A673 (cell line): ENCODE measurements at regions not wholly inside any gene's neighbourhood (a gene's known extent, or its start where the extent isn't known, plus 50 kb on each side); places are given as distances from the start of the nearest gene placed in this dataset.

ENCODE experiments used
- BruUV-seq: library from RNA; stranded (reverse); fragments of 400-500 nt; replicated peaks from 2 replicates; lab custom pipeline; 2021; lab: Mats Ljungman, UMichigan
- CTCF ChIA-PET: fragments of 300-600 bp; sonication (Branson Sonifier 250); formaldehyde crosslinking; loops from one replicate; lab custom pipeline; 2022; ENCODE audit warnings: antibody characterized with exemption; lab: Charles Lee
- POLR2A ChIA-PET: fragments of 300-600 bp; sonication (Branson Sonifier 250); formaldehyde crosslinking; loops from one replicate; lab custom pipeline; 2022; ENCODE audit warnings: antibody characterized with exemption; ENCODE audit not compliant: low non-redundant PET; lab: Charles Lee
- DNase-seq: peaks from one replicate; pipeline ENCODE4 v3.0.0-alpha.2; 2015; ENCODE audit warnings: low spot score
- H3K27ac ChIP-seq: fragments of 200-600 bp; sonication (generic); 2 replicates; pipeline ENCODE4 v1.5.1; 2016; ENCODE audit warnings: mixed run types, low read depth, mild to moderate bottlenecking, mixed read lengths, antibody characterized with exemption, low read length; ENCODE audit not compliant: poor library complexity, severe bottlenecking
- H3K27me3 ChIP-seq: fragments of 200-600 bp; sonication (generic); replicated peaks from 2 replicates; pipeline ENCODE4 v1.6.1; 2017; ENCODE audit warnings: mixed run types, low read depth, mild to moderate bottlenecking, mixed read lengths, antibody characterized with exemption, low read length; ENCODE audit not compliant: insufficient read depth, poor library complexity
- H3K36me3 ChIP-seq: fragments of 200-600 bp; sonication (generic); 2 replicates; pipeline ENCODE4 v1.6.1; 2016; ENCODE audit warnings: mixed run types, mild to moderate bottlenecking, mixed read lengths, antibody characterized with exemption, low read length; ENCODE audit not compliant: insufficient read depth, poor library complexity, severe bottlenecking
- H3K4me1 ChIP-seq: fragments of 200-600 bp; sonication (generic); 2 replicates; pipeline ENCODE4 v1.6.1; 2017; ENCODE audit warnings: mixed run types, mild to moderate bottlenecking, mixed read lengths, antibody characterized with exemption, low read length; ENCODE audit not compliant: insufficient read depth, poor library complexity, severe bottlenecking
- H3K4me3 ChIP-seq: fragments of 200-600 bp; sonication (generic); 2 replicates; pipeline ENCODE4 v1.5.1; 2016; ENCODE audit warnings: low read depth, mixed run types, mild to moderate bottlenecking, mixed read lengths, low read length; ENCODE audit not compliant: poor library complexity, severe bottlenecking
- H3K9me3 ChIP-seq: fragments of 200-600 bp; sonication (generic); 2 replicates; pipeline ENCODE4 v1.6.1; 2016; ENCODE audit warnings: mixed run types, low read depth, mild to moderate bottlenecking, mixed read lengths, antibody characterized with exemption, low read length; ENCODE audit not compliant: poor library complexity, severe bottlenecking
- CTCF ChIP-seq: fragments of 300-800, 200-600 bp; sonication (generic); conservative IDR thresholded peaks from 2 replicates; pipeline ENCODE4 v1.5.1; 2017; ENCODE audit warnings: low read depth, mild to moderate bottlenecking, antibody characterized with exemption, low read length, moderate library complexity, mixed read lengths
- EZH2 ChIP-seq: fragments of 200-600 bp; sonication (generic); IDR thresholded peaks from 2 replicates; pipeline ENCODE4 v1.6.1; 2017; ENCODE audit warnings: borderline replicate concordance, low read depth, mild to moderate bottlenecking, mixed read lengths, antibody characterized with exemption, low read length; ENCODE audit not compliant: poor library complexity, severe bottlenecking
- intact Hi-C: fragments of 100-400 bp; cut with micrococcal nuclease; formaldehyde crosslinking; loops from one replicate; pipeline ENCODE4 v1.10.0; 2022; ENCODE audit not compliant: unreplicated experiment

GRCh38 chr13:82815791-82816190 lies 1066.5 kb downstream of the SLITRK1 start:
- Histone ChIP-seq H3K9me3 (peaks cover 3% of the 10 kb centered on the region), H3K36me3 (no peaks in the 10 kb centered on the region), H3K27me3 (no peaks in the 10 kb centered on the region), H3K4me1 (no peaks in the 10 kb centered on the region), H3K27ac (no peak overlapping the region), H3K4me3 (no peak overlapping the region)
- no TSS peak for BruUV-seq
- ChIA-PET POLR2A (no interaction called here), CTCF (no interaction called here)
- DNase-seq, result no peak
- intact Hi-C loops, result no loop called here
- TF ChIP-seq EZH2 (no peak), CTCF (no peak)

GRCh38 chr13:82803341-82803740 lies 1078.9 kb downstream of the SLITRK1 start:
- H3K9me3 ChIP-seq, result no peaks in the 10 kb centered on the region
- POLR2A ChIA-PET, result no interaction called here
- DNase-seq, result peak; percentile 53
- H3K36me3 ChIP-seq, result no peaks in the 10 kb centered on the region
- H3K27me3 ChIP-seq, result no peaks in the 10 kb centered on the region
- intact Hi-C loops, result no loop called here
- no TSS peak for BruUV-seq
- H3K4me1 ChIP-seq, result no peaks in the 10 kb centered on the region
- CTCF ChIA-PET, result no interaction called here
- H3K4me3 ChIP-seq, result no peak overlapping the region
- TF ChIP-seq CTCF (no peak), EZH2 (no peak)
- H3K27ac ChIP-seq, result no peak overlapping the region

- CTCF ChIA-PET, result no interaction called here
- intact Hi-C loops, result no loop called here
- POLR2A ChIA-PET, result no interaction called here
- no peaks in the 10 kb centered on the region for H3K27me3 ChIP-seq
- H3K27ac ChIP-seq, result no peak overlapping the region
- no peak for TF ChIP-seq CTCF
- TF ChIP-seq EZH2, result no peak
- H3K9me3 ChIP-seq, result no peaks in the 10 kb centered on the region
- no peaks in the 10 kb centered on the region for H3K4me1 ChIP-seq
- no peak for DNase-seq
- H3K36me3 ChIP-seq, result no peaks in the 10 kb centered on the region
- H3K4me3 ChIP-seq, result no peak overlapping the region
- no TSS peak for BruUV-seq
These were observed 1079.7 kb downstream of the SLITRK1 start for GRCh38 chr13:82802528-82802927.
